ENCODE measurements at regions not wholly inside any gene's neighbourhood (a gene's known extent, or its start where the extent isn't known, plus 50 kb on each side); places are given as distances from the start of the nearest gene placed in this dataset.
"Not testable (repeated sequence)": the region's sequence is repeated elsewhere in the genome, so short reads cannot be mapped to it uniquely, and the experiment has no call there.

DNA sequence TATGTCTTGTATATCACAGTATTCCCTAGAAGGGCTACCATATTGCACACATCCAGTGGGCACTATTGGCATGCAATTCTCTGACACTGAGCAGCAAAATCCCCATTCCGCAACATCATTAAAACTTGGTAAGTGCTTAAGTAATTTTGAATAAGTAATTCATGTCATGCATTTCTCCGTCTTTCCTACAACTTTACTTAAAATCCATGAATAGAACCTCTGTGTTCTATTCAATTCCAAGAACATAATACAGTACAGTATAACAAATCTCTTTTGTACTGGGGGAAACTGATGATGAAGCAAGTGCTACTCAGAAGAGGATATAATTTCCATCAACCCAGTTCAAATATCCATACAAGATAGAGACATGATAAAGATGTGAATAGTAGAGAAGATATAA, 80.9 kb upstream of the SEMA3C start:
- Histone ChIP-seq H3K36me3 (replicated peaks in 1 of 2) (no peaks in the 10 kb centered on the region), H3K27me3 (no peaks in the 10 kb centered on the region), H3K9me3 (replicated peaks in 1 of 3) (no peaks in the 10 kb centered on the region), H3K4me3 (no peak overlapping the region), H3K4me1 (replicated peaks in 1 of 2) (no peaks in the 10 kb centered on the region), H3K27ac (no peak overlapping the region)
- no peak for DNase-seq
- WGBS, 4 donors = 69 to 84% (median 79%) methylated on average over 2 of the region's 2 CpGs
- intact Hi-C loops (cut with DNase I) = no loop called here
- TF ChIP-seq, protein P1, sequence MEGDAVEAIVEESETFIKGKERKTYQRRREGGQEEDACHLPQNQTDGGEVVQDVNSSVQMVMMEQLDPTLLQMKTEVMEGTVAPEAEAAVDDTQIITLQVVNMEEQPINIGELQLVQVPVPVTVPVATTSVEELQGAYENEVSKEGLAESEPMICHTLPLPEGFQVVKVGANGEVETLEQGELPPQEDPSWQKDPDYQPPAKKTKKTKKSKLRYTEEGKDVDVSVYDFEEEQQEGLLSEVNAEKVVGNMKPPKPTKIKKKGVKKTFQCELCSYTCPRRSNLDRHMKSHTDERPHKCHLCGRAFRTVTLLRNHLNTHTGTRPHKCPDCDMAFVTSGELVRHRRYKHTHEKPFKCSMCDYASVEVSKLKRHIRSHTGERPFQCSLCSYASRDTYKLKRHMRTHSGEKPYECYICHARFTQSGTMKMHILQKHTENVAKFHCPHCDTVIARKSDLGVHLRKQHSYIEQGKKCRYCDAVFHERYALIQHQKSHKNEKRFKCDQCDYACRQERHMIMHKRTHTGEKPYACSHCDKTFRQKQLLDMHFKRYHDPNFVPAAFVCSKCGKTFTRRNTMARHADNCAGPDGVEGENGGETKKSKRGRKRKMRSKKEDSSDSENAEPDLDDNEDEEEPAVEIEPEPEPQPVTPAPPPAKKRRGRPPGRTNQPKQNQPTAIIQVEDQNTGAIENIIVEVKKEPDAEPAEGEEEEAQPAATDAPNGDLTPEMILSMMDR (IDR thresholded peaks at IDR 0.05) = no peak
- TF ChIP-seq POLR2A (IDR thresholded peaks at IDR 0.05) = no peak

DNA sequence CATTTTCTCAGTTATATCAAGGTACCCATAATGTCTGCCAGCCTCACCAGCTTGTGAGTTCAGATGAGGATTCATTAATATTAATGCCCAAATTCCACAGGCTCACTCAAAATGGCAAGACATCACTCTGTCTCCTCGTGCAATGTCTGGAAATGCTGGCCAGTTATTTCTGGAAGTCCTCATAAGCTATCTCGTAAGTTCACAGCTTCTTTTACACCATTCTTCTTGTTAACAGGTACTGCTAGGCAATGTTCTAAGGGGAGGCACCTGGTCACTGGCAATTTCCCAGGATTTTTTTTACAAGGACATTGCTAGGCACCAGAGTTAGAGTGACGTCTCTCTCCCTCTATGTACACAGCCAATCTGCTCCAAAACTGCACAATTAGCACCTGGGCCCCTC, 80.2 kb upstream of the SEMA3C start:
- WGBS, 4 donors = 56 to 71% (median 69%) methylated on average over 3 of the region's 3 CpGs
- intact Hi-C loops (cut with DNase I) = no loop called here
- Histone ChIP-seq H3K27ac (no peak overlapping the region), H3K27me3 (no peaks in the 10 kb centered on the region), H3K36me3 (replicated peaks in 1 of 2) (no peaks in the 10 kb centered on the region), H3K9me3 (replicated peaks in 1 of 3) (no peaks in the 10 kb centered on the region), H3K4me1 (replicated peaks in 1 of 2) (no peaks in the 10 kb centered on the region), H3K4me3 (no peak overlapping the region)
- no peak for DNase-seq
- TF ChIP-seq POLR2A (IDR thresholded peaks at IDR 0.05) = no peak
- TF ChIP-seq, protein P1 (IDR thresholded peaks at IDR 0.05) = no peak

DNA sequence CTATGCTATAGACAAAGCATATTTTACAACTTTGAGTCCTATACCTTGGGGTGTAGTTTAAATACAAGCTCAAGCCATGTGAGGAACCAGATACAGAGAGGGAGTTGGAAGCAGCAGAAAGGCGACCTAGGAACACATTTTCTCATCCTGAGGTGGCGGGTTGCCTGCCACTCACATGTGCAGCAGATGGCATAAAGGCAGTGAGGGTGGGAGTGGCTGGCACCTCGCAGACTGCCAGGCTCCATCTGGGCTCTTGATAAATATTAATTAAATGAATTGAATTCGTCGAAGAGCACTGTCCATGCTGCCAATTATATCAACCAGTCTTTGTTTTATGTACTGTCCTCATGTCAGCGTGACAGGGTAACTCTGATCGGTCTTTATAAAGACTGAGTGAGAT, 79.0 kb upstream of the SEMA3C start:
- Histone ChIP-seq H3K27ac (no peak overlapping the region), H3K4me3 (no peak overlapping the region), H3K4me1 (replicated peaks in 1 of 2) (no peaks in the 10 kb centered on the region), H3K27me3 (no peaks in the 10 kb centered on the region), H3K36me3 (replicated peaks in 1 of 2) (no peaks in the 10 kb centered on the region), H3K9me3 (replicated peaks in 1 of 3) (no peaks in the 10 kb centered on the region)
- TF ChIP-seq, protein P1 (IDR thresholded peaks at IDR 0.05) = no peak
- TF ChIP-seq POLR2A (IDR thresholded peaks at IDR 0.05) = no peak
- DNase-seq = no peak
- 74 to 79% (median 77%) methylated on average over 7 of the region's 7 CpGs for WGBS, 4 donors
- intact Hi-C loops (cut with DNase I) = no loop called here

DNA sequence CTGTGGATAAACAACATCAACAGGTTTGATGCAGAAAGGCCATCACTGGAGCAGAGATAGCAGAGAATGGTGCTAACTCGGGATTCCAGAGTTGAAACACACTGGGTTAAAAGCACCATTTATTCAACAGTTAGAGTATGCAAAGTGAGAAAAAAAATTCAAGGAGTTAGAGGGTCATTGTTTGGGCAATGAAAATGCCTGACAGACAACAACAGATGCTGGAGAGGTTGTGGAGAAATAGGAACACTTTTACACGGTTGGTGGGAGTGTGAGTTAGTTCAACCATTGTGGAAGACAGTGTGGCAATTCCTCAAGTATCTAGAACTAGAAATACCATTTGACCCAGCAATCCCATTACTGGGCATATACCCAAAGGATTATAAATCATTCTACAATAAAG, 77.4 kb upstream of the SEMA3C start:
- DNase-seq; H3K4me1 ChIP-seq (replicated peaks in 1 of 2); H3K36me3 ChIP-seq (replicated peaks in 1 of 2); H3K9me3 ChIP-seq (replicated peaks in 1 of 3); H3K4me3 ChIP-seq; H3K27me3 ChIP-seq; H3K27ac ChIP-seq; intact Hi-C loops (cut with DNase I): not testable (repeated sequence)
- 65 to 80% (median 72%) methylated on average over 2 of the region's 2 CpGs for WGBS, 4 donors

DNA sequence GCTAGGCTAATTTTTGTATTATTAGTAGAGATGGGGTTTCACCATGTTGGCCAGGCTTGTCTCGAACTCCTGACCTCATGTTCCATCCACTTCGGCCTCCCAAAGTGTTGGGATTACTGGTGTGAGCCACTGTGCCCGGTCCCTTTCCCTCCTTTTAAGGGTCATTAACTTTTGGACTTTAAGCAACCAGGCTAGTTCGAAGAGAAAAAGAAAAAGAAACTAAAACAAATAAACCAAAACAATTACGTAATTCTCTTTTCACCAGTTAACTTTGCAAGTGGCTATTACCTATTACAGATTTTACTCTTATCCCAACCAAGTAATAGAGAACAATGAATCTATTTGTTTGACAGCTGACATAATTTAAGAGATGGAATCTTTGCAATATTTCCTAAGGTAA, 72.8 kb upstream of the SEMA3C start:
- Histone ChIP-seq H3K9me3 (replicated peaks in 1 of 3) (no peaks in the 10 kb centered on the region), H3K36me3 (replicated peaks in 1 of 2) (no peaks in the 10 kb centered on the region), H3K4me1 (replicated peaks in 1 of 2) (no peaks in the 10 kb centered on the region), H3K4me3 (no peak overlapping the region), H3K27me3 (no peaks in the 10 kb centered on the region), H3K27ac (no peak overlapping the region)
- TF ChIP-seq, protein P1 (IDR thresholded peaks at IDR 0.05) = no peak
- no peak for TF ChIP-seq POLR2A (IDR thresholded peaks at IDR 0.05)
- intact Hi-C loops (cut with DNase I) = no loop called here
- WGBS, 4 donors = 77 to 88% (median 83%) methylated on average over 5 of the region's 5 CpGs
- DNase-seq = no peak

Data from adrenal gland (tissue), 9 donors.